ENCODE measurements at regions not wholly inside any gene's neighbourhood (a gene's known extent, or its start where the extent isn't known, plus 50 kb on each side); places are given as distances from the start of the nearest gene placed in this dataset.

DNA sequence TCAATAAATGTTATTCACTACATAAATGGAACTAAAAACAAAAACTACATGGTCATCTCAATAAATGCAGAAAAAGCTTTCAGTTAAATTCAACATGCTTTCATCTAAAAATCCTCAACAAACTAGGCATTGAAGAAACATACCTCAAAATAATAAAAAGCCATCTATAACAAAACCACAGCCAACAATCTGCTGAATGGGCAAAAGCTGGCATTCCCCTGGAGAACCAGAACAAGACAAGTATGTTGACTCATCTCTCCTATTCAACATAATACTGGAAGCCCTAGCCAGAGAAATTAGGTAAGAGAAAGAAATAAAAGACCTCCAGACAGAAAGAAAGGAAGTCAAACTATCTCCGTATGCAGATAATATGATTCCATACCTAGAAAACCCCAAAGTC, 759.9 kb downstream of the EPHA3 start:
- TF ChIP-seq FOXP2 (optimal IDR thresholded peaks at IDR 0.05; ENCODE audit: borderline replicate concordance, extremely low read depth, extremely low read length, insufficient read depth) = no peak
- TF ChIP-seq, protein P1, sequence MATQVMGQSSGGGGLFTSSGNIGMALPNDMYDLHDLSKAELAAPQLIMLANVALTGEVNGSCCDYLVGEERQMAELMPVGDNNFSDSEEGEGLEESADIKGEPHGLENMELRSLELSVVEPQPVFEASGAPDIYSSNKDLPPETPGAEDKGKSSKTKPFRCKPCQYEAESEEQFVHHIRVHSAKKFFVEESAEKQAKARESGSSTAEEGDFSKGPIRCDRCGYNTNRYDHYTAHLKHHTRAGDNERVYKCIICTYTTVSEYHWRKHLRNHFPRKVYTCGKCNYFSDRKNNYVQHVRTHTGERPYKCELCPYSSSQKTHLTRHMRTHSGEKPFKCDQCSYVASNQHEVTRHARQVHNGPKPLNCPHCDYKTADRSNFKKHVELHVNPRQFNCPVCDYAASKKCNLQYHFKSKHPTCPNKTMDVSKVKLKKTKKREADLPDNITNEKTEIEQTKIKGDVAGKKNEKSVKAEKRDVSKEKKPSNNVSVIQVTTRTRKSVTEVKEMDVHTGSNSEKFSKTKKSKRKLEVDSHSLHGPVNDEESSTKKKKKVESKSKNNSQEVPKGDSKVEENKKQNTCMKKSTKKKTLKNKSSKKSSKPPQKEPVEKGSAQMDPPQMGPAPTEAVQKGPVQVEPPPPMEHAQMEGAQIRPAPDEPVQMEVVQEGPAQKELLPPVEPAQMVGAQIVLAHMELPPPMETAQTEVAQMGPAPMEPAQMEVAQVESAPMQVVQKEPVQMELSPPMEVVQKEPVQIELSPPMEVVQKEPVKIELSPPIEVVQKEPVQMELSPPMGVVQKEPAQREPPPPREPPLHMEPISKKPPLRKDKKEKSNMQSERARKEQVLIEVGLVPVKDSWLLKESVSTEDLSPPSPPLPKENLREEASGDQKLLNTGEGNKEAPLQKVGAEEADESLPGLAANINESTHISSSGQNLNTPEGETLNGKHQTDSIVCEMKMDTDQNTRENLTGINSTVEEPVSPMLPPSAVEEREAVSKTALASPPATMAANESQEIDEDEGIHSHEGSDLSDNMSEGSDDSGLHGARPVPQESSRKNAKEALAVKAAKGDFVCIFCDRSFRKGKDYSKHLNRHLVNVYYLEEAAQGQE (IDR thresholded peaks at IDR 0.05; ENCODE audit: insufficient read depth in 1 of 2, low read depth in 2 of 2, low read length in 2 of 2) = no peak
- no peak for TF ChIP-seq POLR2AphosphoS5 (IDR thresholded peaks at IDR 0.05; ENCODE audit: low read depth, low read length)
- no peak for TF ChIP-seq SIN3A (IDR thresholded peaks at IDR 0.05; ENCODE audit: borderline replicate concordance, insufficient read depth, low read length)
- no peak for TF ChIP-seq TAF1 (IDR thresholded peaks at IDR 0.05; ENCODE audit: borderline replicate concordance, insufficient read depth, low read length)

DNA sequence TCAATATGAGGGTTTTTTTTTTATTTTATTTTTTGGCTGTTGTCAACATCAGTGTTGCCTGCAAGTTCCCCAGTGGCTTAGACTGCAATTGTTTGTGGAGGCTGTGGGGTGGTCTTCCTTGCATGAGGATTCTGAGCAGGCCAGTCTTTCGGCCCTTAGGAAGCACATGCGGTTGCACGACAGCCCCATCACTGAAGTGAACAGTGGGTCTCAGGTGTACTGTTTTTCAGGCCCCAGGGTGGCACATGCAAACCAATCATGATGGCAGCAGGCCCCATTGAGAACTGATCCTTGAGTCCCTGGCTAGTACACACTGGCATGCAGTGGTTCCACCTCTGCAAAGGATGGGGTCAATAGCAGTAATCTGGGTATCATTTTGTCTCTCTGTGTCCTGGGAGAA, 768.7 kb downstream of the EPHA3 start:
- TF ChIP-seq, protein P1 (IDR thresholded peaks at IDR 0.05; ENCODE audit: insufficient read depth in 1 of 2, low read depth in 2 of 2, low read length in 2 of 2) = no peak
- no peak for TF ChIP-seq TAF1 (IDR thresholded peaks at IDR 0.05; ENCODE audit: borderline replicate concordance, insufficient read depth, low read length)
- TF ChIP-seq FOXP2 (optimal IDR thresholded peaks at IDR 0.05; ENCODE audit: borderline replicate concordance, extremely low read depth, extremely low read length, insufficient read depth) = no peak
- TF ChIP-seq POLR2AphosphoS5 (IDR thresholded peaks at IDR 0.05; ENCODE audit: low read depth, low read length) = no peak
- TF ChIP-seq SIN3A (IDR thresholded peaks at IDR 0.05; ENCODE audit: borderline replicate concordance, insufficient read depth, low read length) = no peak

DNA sequence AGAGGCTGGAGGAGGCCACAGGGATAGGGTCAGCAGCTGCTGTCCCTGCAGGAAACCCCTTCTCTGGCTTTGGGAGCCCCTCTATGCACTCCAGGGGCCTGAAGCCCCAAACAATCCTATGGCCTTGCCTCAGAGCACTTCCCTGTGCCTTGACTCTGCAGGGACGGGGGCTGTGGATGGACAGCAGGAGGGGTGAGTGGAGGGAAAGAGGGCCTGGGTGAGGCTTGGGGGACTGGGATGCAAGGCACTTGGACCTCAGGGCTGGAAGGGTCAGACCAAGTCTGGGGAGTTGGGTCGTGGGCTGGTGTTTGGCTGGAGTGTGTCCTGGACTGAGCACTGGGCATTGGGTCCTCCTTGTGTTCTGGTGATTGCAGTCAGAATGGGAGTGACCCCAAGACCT, 769.8 kb downstream of the EPHA3 start:
- TF ChIP-seq FOXP2 (optimal IDR thresholded peaks at IDR 0.05; ENCODE audit: borderline replicate concordance, extremely low read depth, extremely low read length, insufficient read depth) = no peak
- TF ChIP-seq, protein P1 (IDR thresholded peaks at IDR 0.05; ENCODE audit: insufficient read depth in 1 of 2, low read depth in 2 of 2, low read length in 2 of 2) = no peak
- no peak for TF ChIP-seq POLR2AphosphoS5 (IDR thresholded peaks at IDR 0.05; ENCODE audit: low read depth, low read length)
- TF ChIP-seq TAF1 (IDR thresholded peaks at IDR 0.05; ENCODE audit: borderline replicate concordance, insufficient read depth, low read length) = no peak
- no peak for TF ChIP-seq SIN3A (IDR thresholded peaks at IDR 0.05; ENCODE audit: borderline replicate concordance, insufficient read depth, low read length)

DNA sequence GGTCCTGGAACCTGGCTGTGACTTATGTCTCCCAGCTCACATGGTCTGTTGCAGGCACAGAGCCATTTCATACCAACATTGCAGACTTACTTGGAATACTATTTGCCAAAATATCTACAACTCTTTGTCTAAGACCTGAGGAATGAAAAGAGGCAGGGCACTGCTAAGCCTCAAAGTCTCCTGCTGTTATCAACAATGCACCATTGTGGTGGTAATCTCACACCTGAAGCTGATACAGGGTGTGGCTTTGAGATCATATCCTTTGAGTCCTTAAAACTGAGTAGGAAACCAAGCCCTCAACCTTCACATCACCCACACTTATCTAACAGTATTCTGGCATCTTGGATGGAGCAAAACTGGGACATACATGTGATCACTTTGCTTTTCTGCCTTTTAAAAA, 782.0 kb downstream of the EPHA3 start:
- TF ChIP-seq TAF1 (IDR thresholded peaks at IDR 0.05; ENCODE audit: borderline replicate concordance, insufficient read depth, low read length) (no peak), SIN3A (IDR thresholded peaks at IDR 0.05; ENCODE audit: borderline replicate concordance, insufficient read depth, low read length) (no peak), POLR2AphosphoS5 (IDR thresholded peaks at IDR 0.05; ENCODE audit: low read depth, low read length) (no peak), FOXP2 (optimal IDR thresholded peaks at IDR 0.05; ENCODE audit: borderline replicate concordance, extremely low read depth, extremely low read length, insufficient read depth) (no peak)

DNA sequence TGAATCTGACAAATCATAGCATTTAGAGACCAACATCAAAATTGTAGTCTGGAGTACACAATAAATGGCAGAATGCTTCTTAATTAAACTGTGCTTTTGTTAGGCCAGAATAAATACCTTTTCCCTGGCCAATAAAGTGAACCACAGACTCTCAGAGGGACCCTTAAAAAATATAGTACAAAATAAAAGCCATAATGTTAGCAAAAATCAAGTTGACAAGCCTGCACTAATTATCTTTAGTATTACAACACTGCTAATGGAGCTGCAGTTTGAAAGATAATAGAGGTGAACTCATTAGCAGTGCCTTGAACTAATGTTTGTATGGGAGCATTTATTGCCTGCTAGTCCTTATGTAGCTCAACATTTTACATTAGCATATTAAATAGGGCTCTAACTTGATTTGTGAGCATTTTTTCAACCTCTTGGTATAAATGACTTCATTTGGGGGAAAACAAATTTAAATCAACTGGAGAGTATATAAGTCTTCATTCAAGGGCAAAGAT, 801.3 kb downstream of the EPHA3 start:
- TF ChIP-seq POLR2AphosphoS5 (IDR thresholded peaks at IDR 0.05; ENCODE audit: low read depth, low read length) = no peak
- TF ChIP-seq FOXP2 (optimal IDR thresholded peaks at IDR 0.05; ENCODE audit: borderline replicate concordance, extremely low read depth, extremely low read length, insufficient read depth) = no peak
- TF ChIP-seq, protein P1 (IDR thresholded peaks at IDR 0.05; ENCODE audit: insufficient read depth in 1 of 2, low read depth in 2 of 2, low read length in 2 of 2) = no peak
- no peak for TF ChIP-seq TAF1 (IDR thresholded peaks at IDR 0.05; ENCODE audit: borderline replicate concordance, insufficient read depth, low read length)
- TF ChIP-seq SIN3A (IDR thresholded peaks at IDR 0.05; ENCODE audit: borderline replicate concordance, insufficient read depth, low read length) = no peak
